Upper lobe of right lung (tissue), 1 donor: ENCODE measurements at regions not wholly inside any gene's neighbourhood (a gene's known extent, or its start where the extent isn't known, plus 50 kb on each side); places are given as distances from the start of the nearest gene placed in this dataset.

Source experiments
- ATAC-seq: fragments of 200-7000 bp; cut with Tn5 transposase; one replicate; pipeline ENCODE4 v1.9.1; 2020; ENCODE audit warnings: mild to moderate bottlenecking, moderate library complexity
- DNase-seq: peaks from one replicate; pipeline ENCODE4 v3.0.0-alpha.2; 2020
- H3K27ac ChIP-seq: fragments of 200-600 bp; one replicate; pipeline ENCODE4 v1.8.0; 2022
- H3K27me3 ChIP-seq: fragments of 200-600 bp; one replicate; pipeline ENCODE4 v1.8.0; 2022; ENCODE audit warnings: mild to moderate bottlenecking
- H3K36me3 ChIP-seq: fragments of 200-600 bp; one replicate; pipeline ENCODE4 v1.8.0; 2022
- H3K4me1 ChIP-seq: fragments of 200-600 bp; one replicate; pipeline ENCODE4 v1.8.0; 2022
- H3K4me3 ChIP-seq: fragments of 200-600 bp; one replicate; pipeline ENCODE4 v1.8.0; 2022; ENCODE audit warnings: mild to moderate bottlenecking
- H3K9me3 ChIP-seq: fragments of 200-600 bp; one replicate; pipeline ENCODE4 v1.8.0; 2022
- CTCF ChIP-seq: fragments of 200-600 bp; IDR thresholded peaks from one replicate; pipeline ENCODE4 v1.8.0; 2022; ENCODE audit warnings: antibody characterized with exemption
- intact Hi-C: fragments of 100-400 bp; cut with DNase I; formaldehyde crosslinking; loops from one replicate; pipeline ENCODE4 v1.11.0; 2022
- donor health status: DM: no; HTN: yes; CAD: no; lungs with severe emphysema.

GRCh38 chr5:14954216-14954615, 82.6 kb upstream of the ANKH start:
- Histone ChIP-seq H3K27ac (no peak overlapping the region), H3K4me3 (no peak overlapping the region), H3K9me3 (no peaks in the 10 kb centered on the region), H3K36me3 (no peaks in the 10 kb centered on the region), H3K27me3 (no peaks in the 10 kb centered on the region), H3K4me1 (no peaks in the 10 kb centered on the region)
- ATAC-seq (no peak), DNase-seq (no peak)
- intact Hi-C loops, result no loop called here
- TF ChIP-seq CTCF, result no peak

- no peaks in the 10 kb centered on the region for H3K36me3 ChIP-seq
- ATAC-seq, result no peak
- no peaks in the 10 kb centered on the region for H3K4me1 ChIP-seq
- H3K9me3 ChIP-seq, result no peaks in the 10 kb centered on the region
- no peak overlapping the region for H3K4me3 ChIP-seq
- intact Hi-C loops, result no loop called here
- TF ChIP-seq CTCF, result no peak
- no peak overlapping the region for H3K27ac ChIP-seq
- no peaks in the 10 kb centered on the region for H3K27me3 ChIP-seq
- DNase-seq, result no peak
These were observed 81.6 kb upstream of the ANKH start for GRCh38 chr5:14953075-14953607.

- Histone ChIP-seq H3K36me3 (no peaks in the 10 kb centered on the region), H3K4me3 (no peak overlapping the region), H3K4me1 (no peaks in the 10 kb centered on the region), H3K9me3 (no peaks in the 10 kb centered on the region), H3K27me3 (no peaks in the 10 kb centered on the region), H3K27ac (no peak overlapping the region)
- ATAC-seq (no peak), DNase-seq (no peak)
- intact Hi-C loops, result no loop called here
- no peak for TF ChIP-seq CTCF
These were observed 76.8 kb upstream of the ANKH start for GRCh38 chr5:14948383-14948782.

- Histone ChIP-seq H3K4me3 (no peak overlapping the region), H3K27me3 (no peaks in the 10 kb centered on the region), H3K4me1 (no peaks in the 10 kb centered on the region), H3K9me3 (no peaks in the 10 kb centered on the region), H3K36me3 (no peaks in the 10 kb centered on the region), H3K27ac (no peak overlapping the region)
- ATAC-seq (peak; percentile 76), DNase-seq (no peak)
- intact Hi-C loops, result no loop called here
- TF ChIP-seq CTCF, result peak; percentile 44
These were observed 75.4 kb upstream of the ANKH start for GRCh38 chr5:14946815-14947620.

- TF ChIP-seq CTCF, result no peak
These were observed 73.9 kb upstream of the ANKH start for GRCh38 chr5:14945450-14945849.

More at GRCh38 chr5:14945450-14945849, 73.9 kb upstream of the ANKH start:
- Histone ChIP-seq H3K36me3 (no peaks in the 10 kb centered on the region), H3K27me3 (no peaks in the 10 kb centered on the region), H3K9me3 (no peaks in the 10 kb centered on the region), H3K27ac (no peak overlapping the region), H3K4me3 (no peak overlapping the region), H3K4me1 (no peaks in the 10 kb centered on the region)
- no peak for ATAC-seq
- intact Hi-C loops, result no loop called here
- no peak for DNase-seq
